Hypothalamus (tissue), 51 donors: ENCODE measurements at regions not wholly inside any gene's neighbourhood (a gene's known extent, or its start where the extent isn't known, plus 50 kb on each side); places are given as distances from the start of the nearest gene placed in this dataset.

Experiments used
- DNase-seq, 51 donors: peaks; one replicate each; lab custom pipeline; 2025; lab: John Stamatoyannopoulos, UW

DNA sequence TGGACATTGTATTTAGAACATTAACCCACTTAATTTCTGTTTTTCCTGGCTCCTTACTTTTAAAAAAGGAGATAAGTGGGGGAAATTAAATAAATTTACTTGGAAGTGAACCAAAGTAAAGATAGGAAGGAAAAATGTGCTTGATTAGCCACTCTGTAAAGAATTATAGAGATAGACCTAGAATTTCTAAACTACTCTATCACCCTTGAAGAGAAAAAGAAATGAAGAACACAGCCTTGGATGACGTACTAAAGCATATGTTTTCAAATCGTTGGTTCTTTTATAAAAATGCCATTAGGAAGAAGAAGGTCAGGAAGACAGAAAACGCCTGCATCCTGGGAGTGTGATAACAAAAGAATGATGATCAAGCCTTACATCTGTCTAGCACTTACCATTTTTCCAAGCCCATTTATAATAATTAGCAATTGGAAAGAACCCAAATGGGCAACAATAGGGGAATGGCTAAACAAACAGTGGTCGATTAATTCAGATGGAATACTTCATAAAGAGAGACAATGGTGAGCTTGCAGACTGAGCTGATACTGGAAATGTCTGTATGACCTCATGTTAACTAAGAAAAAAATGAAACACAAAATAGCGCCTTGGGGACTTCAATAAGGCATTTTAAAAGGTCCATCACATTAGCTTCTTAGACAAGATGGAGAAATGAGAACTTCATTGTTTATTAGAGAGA, 81.0 kb upstream of the LRRC55 start:
- DNase-seq = no peak

DNA sequence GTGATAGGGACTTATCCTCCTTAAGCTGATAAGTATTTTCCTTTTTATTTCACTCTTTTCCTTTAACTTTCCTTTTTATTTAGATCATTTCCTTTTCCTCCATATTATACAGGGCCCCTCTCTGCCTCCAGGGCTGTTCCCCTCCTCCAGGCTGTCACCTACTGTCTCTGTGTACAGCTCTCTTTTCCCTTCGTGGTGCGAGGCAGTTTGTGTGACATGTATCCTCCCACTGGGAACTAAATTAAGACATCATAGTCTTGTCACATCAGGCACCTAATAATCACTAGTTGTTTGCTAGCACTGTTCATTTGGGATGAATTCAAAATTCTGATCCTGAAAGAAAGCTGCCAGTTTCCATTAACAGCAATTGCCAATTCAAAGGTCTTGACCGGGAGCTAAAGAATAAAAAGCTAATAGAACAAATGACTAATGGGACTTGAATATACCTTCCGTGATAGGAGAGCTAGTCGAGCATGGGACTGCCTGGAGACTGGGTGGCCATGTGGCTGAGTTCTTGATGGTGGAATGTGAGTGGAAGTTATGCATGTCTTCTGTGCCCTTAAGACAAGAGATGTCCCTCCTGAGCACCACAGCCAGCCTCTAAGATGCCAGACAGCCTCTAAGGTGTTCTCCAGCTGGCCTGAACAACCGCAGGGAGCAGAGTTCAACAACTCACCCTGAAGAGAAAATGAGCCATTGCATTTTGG, 77.7 kb upstream of the LRRC55 start:
- DNase-seq = peak in 1 of 51 donors; percentile 1

DNA sequence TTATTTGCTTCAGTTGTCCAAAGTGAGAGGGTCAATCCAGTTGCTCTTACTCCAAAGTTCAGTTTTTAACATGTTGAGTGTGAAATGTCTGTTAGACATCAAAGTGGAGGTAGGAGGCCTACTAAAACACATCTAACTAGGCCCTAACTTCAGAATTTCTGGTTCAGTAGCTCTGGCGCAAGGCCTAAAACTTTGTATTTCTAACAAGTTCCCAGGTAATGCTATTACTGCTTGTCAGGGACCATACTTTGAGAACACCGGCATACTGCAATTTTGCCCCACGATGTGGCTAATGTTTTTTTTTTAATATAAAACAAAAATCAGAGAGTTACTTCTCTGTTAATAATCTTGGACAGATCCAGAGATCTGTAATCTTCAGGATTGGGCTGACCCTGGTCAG, 72.4 kb upstream of the LRRC55 start:
- no peak for DNase-seq

DNA sequence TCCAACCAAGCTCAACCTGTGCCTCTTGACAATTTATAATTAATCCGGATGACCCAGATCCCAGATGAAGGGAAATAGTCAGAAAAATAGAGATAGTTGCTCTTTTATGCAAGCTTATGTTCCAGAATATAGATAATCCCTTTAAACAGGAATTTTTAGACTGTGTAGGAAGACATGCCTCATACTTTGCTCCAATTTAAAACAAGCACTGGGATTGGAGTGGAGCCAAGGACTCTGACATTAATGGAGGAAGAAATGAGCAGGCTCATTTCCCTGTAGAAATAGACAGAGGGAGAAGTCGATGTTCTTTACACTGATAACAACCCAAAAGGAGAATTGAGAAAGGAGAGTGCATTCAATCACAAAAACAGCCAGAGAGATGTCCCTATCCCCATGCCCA, 70.1 kb upstream of the LRRC55 start:
- DNase-seq = peak in 1 of 51 donors; percentile 6

DNA sequence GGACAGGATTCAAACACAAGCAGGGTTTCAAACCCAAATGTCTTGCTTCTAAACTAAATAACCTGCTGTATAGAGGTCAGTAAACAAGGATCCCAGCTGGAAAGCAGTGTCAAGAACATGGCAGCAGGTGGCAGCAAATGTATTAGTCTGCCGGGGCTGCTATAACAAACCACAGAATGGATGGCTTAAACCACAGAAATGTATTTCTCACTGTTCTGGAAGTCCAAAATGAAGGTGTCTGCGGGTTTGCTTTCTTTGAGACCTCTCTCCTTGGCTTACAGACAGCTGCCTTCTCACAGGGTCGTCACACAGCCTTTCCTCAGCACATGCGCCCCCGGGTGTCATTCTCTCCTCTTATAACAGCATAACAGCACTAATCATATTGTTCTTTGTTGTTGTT, 65.1 kb upstream of the LRRC55 start:
- peak in 6 of 51 donors; percentile 1 to 22 (median 2) for DNase-seq

DNA sequence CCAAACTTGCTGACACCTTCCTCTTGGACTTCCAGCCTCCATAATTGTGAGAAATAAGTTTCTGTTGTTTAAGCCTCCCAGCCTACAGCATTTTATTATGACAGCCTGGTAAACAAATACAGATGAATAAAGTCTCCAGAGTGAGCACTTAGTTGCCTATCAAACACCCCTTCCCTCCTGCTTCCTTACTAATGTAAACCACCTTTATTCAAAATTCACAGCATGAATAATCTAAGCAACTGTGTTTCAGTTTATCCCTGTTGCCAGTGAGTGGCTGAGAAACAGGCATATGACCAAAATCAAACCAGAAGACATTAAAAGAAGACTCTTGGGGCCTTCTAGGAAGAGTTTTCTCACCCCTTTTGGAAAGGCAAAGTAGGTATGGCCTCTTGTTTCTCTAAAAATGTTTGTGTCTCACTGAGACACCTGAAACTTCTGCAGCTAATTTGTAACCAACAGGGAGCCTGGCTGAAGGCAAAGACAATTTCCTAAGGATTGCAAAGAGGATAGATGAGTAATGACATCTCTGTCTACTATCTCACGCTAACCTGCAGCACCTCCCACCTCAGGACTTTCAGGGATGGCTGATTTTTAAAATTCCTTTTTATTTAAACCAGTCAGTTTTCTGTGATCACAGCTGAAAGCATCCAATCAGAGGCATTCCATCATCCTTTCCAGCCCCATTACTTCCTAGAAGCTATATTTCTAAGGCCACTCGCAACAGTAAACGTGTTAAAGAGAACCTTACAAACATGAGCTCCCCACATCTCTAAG, 61.4 kb upstream of the LRRC55 start:
- no peak for DNase-seq

DNA sequence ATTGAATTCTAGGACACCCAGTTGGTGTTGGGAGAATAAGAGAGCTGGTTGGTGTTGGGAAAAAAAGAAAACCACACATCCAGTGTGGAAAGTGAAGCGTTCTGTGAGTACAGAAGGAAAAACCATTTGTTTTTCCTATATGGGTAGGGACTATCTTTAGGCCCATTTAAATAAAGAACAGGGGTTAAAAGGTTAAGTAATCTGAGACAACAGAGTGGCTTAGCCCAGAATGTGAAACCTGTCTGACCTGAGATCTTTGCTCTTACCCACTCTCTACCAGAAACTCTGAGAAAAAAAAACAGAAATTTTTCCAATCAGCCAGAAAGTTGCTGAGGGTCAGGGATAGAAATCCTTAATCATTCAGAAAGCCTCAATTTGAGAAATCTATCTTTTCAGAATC, 59.8 kb upstream of the LRRC55 start:
- no peak for DNase-seq

DNA sequence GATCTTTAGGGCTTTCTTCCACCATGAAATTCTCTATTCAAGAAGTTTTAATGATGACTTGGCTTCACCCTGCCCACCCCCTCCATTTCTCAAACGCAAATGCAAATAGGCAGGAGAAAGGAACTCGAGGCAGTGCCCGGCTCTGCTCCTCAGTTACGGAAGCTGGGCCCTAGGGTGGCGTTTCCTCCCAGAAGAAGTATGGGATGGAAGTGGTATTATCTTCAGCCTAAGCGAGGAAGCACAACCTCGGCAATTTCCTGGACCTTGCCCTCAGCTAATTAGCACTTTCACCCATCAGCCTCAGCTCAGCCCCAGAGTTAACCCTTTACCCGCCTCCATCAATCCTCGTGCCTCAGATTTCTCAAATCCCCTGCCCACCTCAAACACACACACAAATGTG, 58.2 kb upstream of the LRRC55 start:
- no peak for DNase-seq

DNA sequence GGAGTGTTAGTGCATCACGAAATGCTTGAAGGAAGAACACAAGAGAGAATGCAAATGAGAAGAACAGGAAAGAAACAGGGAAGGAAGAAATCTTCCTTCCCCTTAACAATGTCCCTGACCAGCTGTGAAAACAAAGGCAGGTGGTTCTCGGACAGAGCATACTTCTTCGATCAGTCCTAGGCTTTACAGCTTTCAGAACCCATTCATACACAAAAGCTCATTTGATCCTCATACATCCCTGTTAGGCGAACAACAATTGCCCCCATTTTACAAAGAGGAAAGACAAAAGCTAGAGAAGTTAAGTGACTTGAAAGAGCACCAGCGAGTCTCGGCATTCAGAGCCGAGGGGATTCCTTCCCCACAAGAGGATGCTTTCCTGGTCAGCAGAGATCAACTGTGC, 57.2 kb upstream of the LRRC55 start:
- DNase-seq = no peak

DNA sequence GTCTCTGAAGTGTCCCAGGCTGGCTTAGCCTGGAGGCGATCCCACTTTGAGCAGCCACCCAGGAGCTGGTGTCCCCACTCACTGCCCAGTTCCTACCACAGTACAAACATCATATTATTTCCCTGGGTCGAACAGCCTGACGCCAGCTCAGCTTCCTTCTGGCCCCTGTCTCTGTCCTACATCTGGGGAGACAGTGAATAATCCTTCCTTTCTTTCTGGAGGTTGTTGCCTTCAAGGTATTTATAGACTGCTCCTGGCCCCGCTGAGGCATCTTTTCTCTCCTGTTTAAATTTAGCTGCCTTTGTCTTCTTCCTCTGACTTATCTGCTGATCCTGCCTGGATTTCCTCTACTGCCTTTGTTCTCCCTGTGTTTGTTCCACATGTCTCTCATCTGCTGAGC, 56.8 kb upstream of the LRRC55 start:
- DNase-seq = no peak

DNA sequence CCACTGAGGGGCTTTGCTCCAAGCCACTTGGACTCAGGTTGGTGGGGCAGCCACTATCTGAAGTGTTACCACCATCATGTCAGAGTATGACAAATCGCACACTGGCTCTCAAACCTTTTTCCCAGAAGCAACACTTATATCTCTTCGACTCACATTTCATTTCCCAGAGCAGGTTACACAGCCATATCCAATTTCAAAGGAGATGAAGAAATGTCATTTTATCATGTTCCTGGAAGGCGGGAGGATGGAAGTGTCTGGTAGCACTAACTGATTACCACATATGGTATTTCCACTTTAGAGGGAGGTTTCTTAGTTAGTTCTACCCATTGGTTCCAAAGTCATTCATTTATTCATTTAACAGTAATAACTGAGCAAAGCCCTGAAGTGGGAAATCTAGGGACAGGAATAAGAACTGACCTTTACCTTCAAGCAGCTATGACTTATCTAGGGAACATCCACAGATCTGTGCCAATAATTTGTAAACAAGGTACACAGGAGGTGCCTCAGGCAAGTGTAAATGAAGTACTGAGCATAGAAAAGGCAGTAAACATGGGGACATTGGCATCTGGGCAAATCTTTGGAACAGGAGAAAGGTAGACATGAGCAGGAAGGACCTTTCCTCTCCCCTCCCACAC, 54.9 kb upstream of the LRRC55 start:
- DNase-seq = no peak

DNA sequence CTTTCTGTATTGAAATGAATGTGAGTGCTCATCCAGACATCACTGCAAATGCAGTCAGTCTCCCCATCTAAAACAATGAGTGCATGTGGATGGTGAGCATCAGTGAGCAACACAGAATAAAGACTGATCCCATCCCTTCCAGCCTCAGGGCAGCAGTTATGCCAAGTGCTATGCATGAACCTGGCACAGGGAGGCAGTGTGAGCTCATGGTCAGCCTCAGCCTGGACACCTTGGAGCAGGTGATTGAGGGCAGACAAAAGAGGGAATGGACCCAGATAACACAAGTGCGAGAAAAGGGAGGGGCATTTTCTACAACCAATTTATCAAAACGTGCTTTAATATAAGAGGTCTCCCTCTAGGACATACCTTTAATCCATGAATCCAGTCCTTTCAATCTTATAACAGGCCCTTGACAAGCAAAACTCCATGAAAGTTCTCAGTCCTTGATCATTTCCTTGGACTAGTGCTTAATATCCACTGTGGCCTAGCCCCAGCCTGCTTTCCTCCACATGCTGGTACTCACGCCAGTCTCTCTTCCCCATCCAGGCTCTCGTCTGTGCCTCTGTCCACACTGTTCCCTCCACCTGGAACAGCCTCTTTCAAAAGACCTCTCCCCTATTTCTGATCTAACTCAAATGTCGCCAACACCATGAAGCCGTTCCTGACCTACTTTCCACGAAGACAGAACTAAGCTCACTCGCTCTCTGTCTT, 50.5 kb upstream of the LRRC55 start:
- peak in 15 of 51 donors; percentile 0 to 25 (median 6) for DNase-seq
